Osteocyte (in vitro differentiated cells): ENCODE measurements at regions not wholly inside any gene's neighbourhood (a gene's known extent, or its start where the extent isn't known, plus 50 kb on each side); places are given as distances from the start of the nearest gene placed in this dataset.

Source experiments
- DNase-seq: peaks from one replicate; pipeline ENCODE4 v3.0.0; 2021; ENCODE audit warnings: mixed read lengths; ENCODE audit not compliant: unreplicated experiment; ENCODE audit errors: extremely low spot score
- H3K27ac Mint-ChIP-seq: one replicate; pipeline ENCODE4 v1.8.0; 2021; ENCODE audit warnings: mild to moderate bottlenecking, mixed read lengths; ENCODE audit not compliant: unreplicated experiment
- H3K27me3 Mint-ChIP-seq: one replicate; pipeline ENCODE4 v1.8.0; 2021; ENCODE audit warnings: mixed read lengths; ENCODE audit not compliant: unreplicated experiment
- H3K36me3 Mint-ChIP-seq: one replicate; pipeline ENCODE4 v1.8.0; 2021; ENCODE audit warnings: mixed read lengths; ENCODE audit not compliant: unreplicated experiment
- H3K4me1 Mint-ChIP-seq: one replicate; pipeline ENCODE4 v1.8.0; 2021; ENCODE audit warnings: mixed read lengths; ENCODE audit not compliant: unreplicated experiment
- H3K4me3 Mint-ChIP-seq: one replicate; pipeline ENCODE4 v1.8.0; 2021; ENCODE audit warnings: mild to moderate bottlenecking, moderate library complexity, mixed read lengths; ENCODE audit not compliant: unreplicated experiment
- H3K9me3 Mint-ChIP-seq: one replicate; pipeline ENCODE4 v1.8.0; 2021; ENCODE audit warnings: mixed read lengths; ENCODE audit not compliant: unreplicated experiment
- CTCF ChIP-seq: fragments of 200-600 bp; sonication (generic); IDR thresholded peaks from 2 replicates; pipeline ENCODE4 v1.5.0; 2021; ENCODE audit warnings: antibody characterized with exemption, mild to moderate bottlenecking, moderate library complexity

DNA sequence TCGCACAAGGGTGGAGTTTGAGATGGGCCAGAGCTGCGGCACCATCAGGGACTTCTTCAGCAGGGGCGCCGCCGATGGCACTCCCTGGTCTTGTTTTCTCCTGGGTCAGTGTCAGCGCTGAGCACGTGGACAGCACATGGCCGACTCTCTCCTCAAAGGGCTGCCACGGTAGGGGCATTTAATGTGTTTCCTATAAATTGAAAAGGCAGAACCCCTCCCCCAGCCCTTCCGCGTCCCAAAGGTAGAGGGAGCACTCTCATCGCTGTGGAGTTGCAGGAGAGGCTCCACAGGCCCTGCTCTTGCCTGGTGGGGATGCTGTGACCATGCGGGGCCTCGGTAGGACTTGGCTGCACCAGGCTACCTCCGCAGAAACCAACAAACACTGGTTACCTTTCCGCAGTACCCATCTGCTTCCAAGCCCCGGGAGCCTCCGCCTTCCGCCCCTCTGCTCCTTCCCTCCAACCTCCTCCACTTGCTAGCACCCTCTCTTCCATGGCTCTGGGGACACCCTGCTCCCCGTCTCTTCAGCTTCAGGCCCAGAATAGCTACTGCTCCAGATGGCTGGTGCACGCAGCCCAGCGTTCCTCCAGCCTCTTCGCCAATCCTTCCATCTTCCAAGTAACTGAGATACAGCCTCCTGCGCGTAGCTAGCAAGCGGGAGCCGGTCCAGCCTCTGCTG, 166.3 kb upstream of the ADCY1 start:
- no peak for TF ChIP-seq CTCF
- H3K36me3 Mint-ChIP-seq, result no peaks in the 10 kb centered on the region
- no peaks in the 10 kb centered on the region for H3K4me1 Mint-ChIP-seq
- no peaks in the 10 kb centered on the region for H3K27me3 Mint-ChIP-seq
- no peak overlapping the region for H3K4me3 Mint-ChIP-seq
- no peak for DNase-seq
- H3K27ac Mint-ChIP-seq, result no peak overlapping the region
- H3K9me3 Mint-ChIP-seq, result peaks cover 14% of the 10 kb centered on the region

GRCh38 chr7:45408409-45408737, 165.8 kb upstream of the ADCY1 start:
- no peak overlapping the region for H3K27ac Mint-ChIP-seq
- H3K4me3 Mint-ChIP-seq, result no peak overlapping the region
- no peaks in the 10 kb centered on the region for H3K27me3 Mint-ChIP-seq
- DNase-seq, result no peak
- H3K36me3 Mint-ChIP-seq, result no peaks in the 10 kb centered on the region
- TF ChIP-seq CTCF, result no peak
- peaks cover 14% of the 10 kb centered on the region for H3K9me3 Mint-ChIP-seq
- no peaks in the 10 kb centered on the region for H3K4me1 Mint-ChIP-seq

- Mint-ChIP-seq H3K9me3 (peaks cover 9% of the 10 kb centered on the region), H3K4me1 (no peaks in the 10 kb centered on the region), H3K27me3 (no peaks in the 10 kb centered on the region), H3K4me3 (no peak overlapping the region), H3K36me3 (no peaks in the 10 kb centered on the region), H3K27ac (no peak overlapping the region)
- DNase-seq, result no peak
- no peak for TF ChIP-seq CTCF
Observed at GRCh38 chr7:45410893-45411292, 163.3 kb upstream of the ADCY1 start.

- Mint-ChIP-seq H3K9me3 (peaks cover 9% of the 10 kb centered on the region), H3K27ac (no peak overlapping the region), H3K4me1 (no peaks in the 10 kb centered on the region), H3K27me3 (peaks cover 14% of the 10 kb centered on the region), H3K36me3 (no peaks in the 10 kb centered on the region), H3K4me3 (no peak overlapping the region)
- no peak for DNase-seq
- TF ChIP-seq CTCF, result no peak
Observed at GRCh38 chr7:45413419-45413818, 160.7 kb upstream of the ADCY1 start.

DNA sequence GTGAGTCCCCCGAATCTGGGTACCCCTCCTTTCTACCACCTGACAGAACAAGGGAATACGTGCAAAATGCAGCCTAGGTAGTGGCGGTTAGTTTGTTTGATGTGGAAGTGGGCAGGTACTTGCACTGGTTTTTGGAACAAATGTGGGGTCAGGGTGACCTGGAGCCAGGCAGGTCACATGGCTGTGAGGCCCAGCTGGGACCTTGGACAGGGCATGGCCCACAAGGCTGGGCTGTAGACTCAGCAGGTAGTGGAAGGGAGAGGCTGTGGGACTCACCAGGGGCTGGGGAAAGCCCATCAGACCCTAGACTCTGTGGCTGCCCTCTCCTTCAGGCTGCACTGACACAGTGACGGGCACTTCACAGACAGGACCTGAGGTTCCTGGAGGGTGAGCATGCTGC, 159.9 kb upstream of the ADCY1 start:
- Mint-ChIP-seq H3K9me3 (peaks cover 9% of the 10 kb centered on the region), H3K4me1 (no peaks in the 10 kb centered on the region), H3K4me3 (no peak overlapping the region), H3K36me3 (no peaks in the 10 kb centered on the region), H3K27ac (no peak overlapping the region), H3K27me3 (peaks cover 14% of the 10 kb centered on the region)
- DNase-seq, result no peak
- TF ChIP-seq CTCF, result no peak
